HCT116 (cell line): ENCODE measurements at regions not wholly inside any gene's neighbourhood (a gene's known extent, or its start where the extent isn't known, plus 50 kb on each side); places are given as distances from the start of the nearest gene placed in this dataset.

Source experiments
- ATAC-seq: fragments of 200-7000 bp; cut with Tn5 transposase; 2 replicates; pipeline ENCODE4 v1.9.1; 2020; ENCODE audit warnings: mild to moderate bottlenecking, moderate library complexity
- BruUV-seq: library from RNA; stranded (reverse); fragments of 400-500 nt; replicated peaks from 2 replicates; lab custom pipeline; 2021; lab: Mats Ljungman, UMichigan
- CTCF ChIA-PET: fragments of 300-600 bp; sonication (Branson Sonifier 250); formaldehyde crosslinking; loops from one replicate; lab custom pipeline; 2021; ENCODE audit warnings: antibody characterized with exemption; lab: Charles Lee
- POLR2A ChIA-PET: fragments of 300-600, 350-600 bp; sonication (Branson Sonifier 250); formaldehyde crosslinking; loops from one replicate; lab custom pipeline; 2021; ENCODE audit warnings: antibody characterized with exemption; lab: Charles Lee
- RAD21 ChIA-PET, 2 experiments: fragments of 300-600 bp; sonication (Branson Sonifier 250); formaldehyde crosslinking; loops; one replicate each; lab custom pipeline; 2023; ENCODE audit warnings: low total read pairs in 2 of 2; ENCODE audit not compliant: uncharacterized antibody in 2 of 2, unreplicated experiment in 2 of 2, low non-redundant PET in 1 of 2; lab: Charles Lee
- DNase-seq: peaks from one replicate; pipeline ENCODE4 v3.0.0-alpha.2; 2010; ENCODE audit warnings: low read depth, low spot score
- H2AFZ ChIP-seq: fragments of 200-600 bp; shearing (Covaris generic), sonication (generic); 2 replicates; pipeline ENCODE4 v1.6.1; 2017; ENCODE audit warnings: low read depth, mixed run types, mixed read lengths, antibody characterized with exemption, low read length; ENCODE audit not compliant: poor library complexity, severe bottlenecking
- H3K27ac ChIP-seq: 2 replicates; pipeline ENCODE4 v1.5.1; 2012; ENCODE audit warnings: low read depth, low read length
- H3K27me3 ChIP-seq: fragments of 200-600 bp; sonication (generic); 2 replicates; pipeline ENCODE4 v1.6.1; 2016; ENCODE audit warnings: mixed run types, low read length, mixed read lengths; ENCODE audit not compliant: insufficient read depth
- H3K36me3 ChIP-seq, 2 experiments: fragments of 200-500 bp in 1 of 2; fragments of 200-600 bp in 1 of 2; sonication (Bioruptor generic) in 1 of 2; sonication (generic) in 1 of 2; 2 replicates each; pipeline versions ENCODE4 v1.5.1 to v1.6.1; 2014 to 2016; ENCODE audit warnings: low read length in 2 of 2, inconsistent platforms in 1 of 2, mixed read lengths in 1 of 2, mixed run types in 1 of 2; ENCODE audit not compliant: insufficient read depth in 2 of 2, control insufficient read depth in 1 of 2
- H3K4me1 ChIP-seq, 2 experiments: fragments of 200-600 bp in 1 of 2; sonication (generic) in 1 of 2; 2 replicates each; pipeline versions ENCODE4 v1.5.1 to v1.6.1; 2012 to 2017; ENCODE audit warnings: low read length in 2 of 2, inconsistent platforms in 1 of 2, mild to moderate bottlenecking in 1 of 2, mixed read lengths in 1 of 2, mixed run types in 1 of 2, moderate library complexity in 1 of 2; ENCODE audit not compliant: insufficient read depth in 2 of 2, control insufficient read depth in 1 of 2
- H3K4me2 ChIP-seq: fragments of 200-600 bp; sonication (generic); 2 replicates; pipeline ENCODE4 v1.6.1; 2017; ENCODE audit warnings: mixed run types, low read length, mixed read lengths
- H3K4me3 ChIP-seq, 2 experiments: fragments of 200-600 bp in 1 of 2; sonication (generic) in 1 of 2; replicated peaks in 1 of 2; 2 replicates each; pipeline ENCODE4 v1.5.1; 2011 to 2016; ENCODE audit warnings: low read length in 2 of 2, control low read depth in 1 of 2, low read depth in 1 of 2, mild to moderate bottlenecking in 1 of 2, mixed read lengths in 1 of 2, mixed run types in 1 of 2
- H3K79me2 ChIP-seq: fragments of 200-600 bp; sonication (generic); 2 replicates; pipeline ENCODE4 v1.6.1; 2017; ENCODE audit warnings: mild to moderate bottlenecking, mixed run types, low read length, moderate library complexity, mixed read lengths; ENCODE audit not compliant: insufficient read depth
- H3K9ac ChIP-seq: fragments of 200-600 bp; sonication (generic); 2 replicates; pipeline ENCODE4 v1.6.1; 2016; ENCODE audit warnings: low read length, mixed read lengths
- H3K9me2 ChIP-seq: fragments of 200-600 bp; sonication (generic), shearing (Covaris generic); 2 replicates; pipeline ENCODE4 v1.6.1; 2017; ENCODE audit warnings: mixed run types, mild to moderate bottlenecking, moderate library complexity; ENCODE audit not compliant: insufficient read depth
- H3K9me3 ChIP-seq, 2 experiments: fragments of 200-500 bp in 1 of 2; fragments of 200-600 bp in 1 of 2; sonication (Bioruptor generic) in 1 of 2; sonication (generic) in 1 of 2; 2 replicates each; pipeline ENCODE4 v1.6.1; 2014 to 2017; ENCODE audit warnings: low read length in 2 of 2, mixed read lengths in 2 of 2, inconsistent platforms in 1 of 2, low read depth in 1 of 2, mild to moderate bottlenecking in 1 of 2, mixed run types in 1 of 2, moderate library complexity in 1 of 2; ENCODE audit not compliant: control insufficient read depth in 1 of 2, insufficient read depth in 1 of 2
- H4K20me1 ChIP-seq: fragments of 200-600 bp; sonication (generic), shearing (Covaris generic); 2 replicates; pipeline ENCODE4 v1.6.1; 2017; ENCODE audit warnings: mixed run types, mild to moderate bottlenecking, moderate library complexity; ENCODE audit not compliant: insufficient read depth
- ATF3 ChIP-seq: IDR thresholded peaks from 2 replicates; pipeline ENCODE4 v1.6.1; 2012
- CBX3 ChIP-seq: IDR thresholded peaks from 2 replicates; pipeline ENCODE4 v1.6.1; 2012; ENCODE audit warnings: low read depth
- CEBPB ChIP-seq: IDR thresholded peaks from 2 replicates; pipeline ENCODE4 v1.6.1; 2012; ENCODE audit warnings: low read depth
- ELF1 ChIP-seq: IDR thresholded peaks from 2 replicates; pipeline ENCODE4 v1.6.1; 2012; ENCODE audit warnings: low read depth, borderline replicate concordance
- EZH2 ChIP-seq: fragments of 200-600 bp; sonication (generic); IDR thresholded peaks from 2 replicates; pipeline ENCODE4 v1.6.1; 2017; ENCODE audit warnings: antibody characterized with exemption, mixed run types
- EZH2phosphoT487 ChIP-seq: fragments of 200-600 bp; IDR thresholded peaks from 2 replicates; pipeline ENCODE4 v1.6.1; 2018; ENCODE audit warnings: antibody characterized with exemption, borderline replicate concordance
- FOSL1 ChIP-seq: IDR thresholded peaks from 2 replicates; pipeline ENCODE4 v1.6.1; 2012; ENCODE audit warnings: low read depth
- MAX ChIP-seq: IDR thresholded peaks from 2 replicates; pipeline ENCODE4 v1.6.1; 2012
- POLR2A ChIP-seq: IDR thresholded peaks from 2 replicates; pipeline ENCODE4 v1.7.0; 2011; ENCODE audit warnings: borderline replicate concordance; ENCODE audit not compliant: insufficient read depth, insufficient read length; ENCODE audit errors: extremely low read depth
- POLR2AphosphoS5 ChIP-seq: IDR thresholded peaks from 2 replicates; pipeline ENCODE4 v1.6.1; 2011; ENCODE audit warnings: mild to moderate bottlenecking, low read depth, low read length, moderate library complexity
- RAD21 ChIP-seq: IDR thresholded peaks from 2 replicates; pipeline ENCODE4 v1.6.1; 2012; ENCODE audit warnings: low read depth, mild to moderate bottlenecking
- REST ChIP-seq: IDR thresholded peaks from 2 replicates; pipeline ENCODE4 v1.6.1; 2012; ENCODE audit warnings: low read depth
- SIN3A ChIP-seq: IDR thresholded peaks from 2 replicates; pipeline ENCODE4 v1.6.1; 2012; ENCODE audit warnings: low read depth
- SP1 ChIP-seq: IDR thresholded peaks from 2 replicates; pipeline ENCODE4 v1.6.1; 2012; ENCODE audit warnings: low read depth
- SRF ChIP-seq: IDR thresholded peaks from 2 replicates; pipeline ENCODE4 v1.6.1; 2012; ENCODE audit warnings: low read depth
- TCF7L2 ChIP-seq: IDR thresholded peaks from 2 replicates; pipeline ENCODE4 v1.7.0; 2011; ENCODE audit warnings: borderline replicate concordance, inconsistent platforms; ENCODE audit not compliant: insufficient read depth, insufficient read length; ENCODE audit errors: extremely low read depth
- YY1 ChIP-seq: IDR thresholded peaks from 2 replicates; pipeline ENCODE4 v1.6.1; 2011; ENCODE audit warnings: low read length, low read depth, moderate library complexity, mild to moderate bottlenecking; ENCODE audit not compliant: insufficient replicate concordance; ENCODE audit errors: extremely low read depth
- ZFX ChIP-seq: fragments of 450-650 bp; IDR thresholded peaks from 2 replicates; pipeline ENCODE4 v1.6.1; 2017
- ZNF274 ChIP-seq: fragments of 200-500 bp; sonication (Bioruptor generic); IDR thresholded peaks from 2 replicates; pipeline ENCODE4 v1.6.1; 2014; ENCODE audit warnings: mild to moderate bottlenecking, low read depth, low read length, inconsistent platforms
- intact Hi-C: fragments of 100-400 bp; cut with micrococcal nuclease; formaldehyde crosslinking; loops from 2 replicates; pipeline ENCODE4 v1.10.0; 2022
- TF ChIP-seq, protein P1 (sequence below), 3 experiments: fragments of 200-600 bp in 1 of 3; sonication (generic) in 1 of 3; IDR thresholded peaks in 2 of 3; conservative IDR thresholded peaks in 1 of 3; 2 replicates each; pipeline ENCODE4 v1.5.1; 2012 to 2017; ENCODE audit warnings: low read depth in 2 of 3, low read length in 2 of 3, antibody characterized with exemption in 1 of 3, borderline replicate concordance in 1 of 3, control low read depth in 1 of 3, mild to moderate bottlenecking in 1 of 3, mixed read lengths in 1 of 3, mixed run types in 1 of 3, moderate library complexity in 1 of 3; ENCODE audit not compliant: insufficient read depth in 1 of 3

DNA sequence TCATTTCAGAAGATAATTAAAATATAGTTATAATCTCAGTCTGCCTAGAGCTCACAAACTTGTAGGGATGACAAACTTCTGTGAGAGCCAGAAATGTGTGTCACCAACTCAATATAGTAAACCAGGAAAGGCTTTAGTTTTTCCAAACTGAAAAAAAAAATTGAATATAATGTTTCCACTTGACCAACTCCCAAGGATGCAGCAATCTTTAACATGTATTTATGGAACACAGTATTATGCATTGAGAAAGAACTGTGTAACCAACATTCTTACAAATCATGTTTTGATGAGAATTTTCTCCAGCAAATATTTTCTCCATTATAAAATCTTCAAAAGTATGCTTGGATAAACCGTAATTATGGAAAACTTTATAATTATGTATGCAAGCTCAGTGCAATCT is 50.1 kb upstream of the KLF12 start:
- Histone ChIP-seq H3K4me3 (no peak overlapping the region), H3K27ac (no peak overlapping the region), H3K27me3 (no peaks in the 10 kb centered on the region), H3K4me1 (peaks cover 0 to 4% of the 10 kb centered on the region in 2 experiments; a peak in 1 of 4 replicates), H3K36me3 (no peaks in the 10 kb centered on the region), H4K20me1 (no peaks in the 10 kb centered on the region), H3K9ac (no peak overlapping the region), H3K9me2 (no peaks in the 10 kb centered on the region), H2AFZ (no peak overlapping the region), H3K9me3 (no peaks in the 10 kb centered on the region), H3K79me2 (no peaks in the 10 kb centered on the region), H3K4me2 (no peak overlapping the region)
- RAD21 ChIA-PET = no interaction called here
- ATAC-seq (no peak), DNase-seq (no peak)
- intact Hi-C loops = no loop called here
- POLR2A ChIA-PET = no interaction called here
- CTCF ChIA-PET = no interaction called here
- BruUV-seq = no TSS peak
- no peak for TF ChIP-seq SIN3A
- TF ChIP-seq, protein P1, sequence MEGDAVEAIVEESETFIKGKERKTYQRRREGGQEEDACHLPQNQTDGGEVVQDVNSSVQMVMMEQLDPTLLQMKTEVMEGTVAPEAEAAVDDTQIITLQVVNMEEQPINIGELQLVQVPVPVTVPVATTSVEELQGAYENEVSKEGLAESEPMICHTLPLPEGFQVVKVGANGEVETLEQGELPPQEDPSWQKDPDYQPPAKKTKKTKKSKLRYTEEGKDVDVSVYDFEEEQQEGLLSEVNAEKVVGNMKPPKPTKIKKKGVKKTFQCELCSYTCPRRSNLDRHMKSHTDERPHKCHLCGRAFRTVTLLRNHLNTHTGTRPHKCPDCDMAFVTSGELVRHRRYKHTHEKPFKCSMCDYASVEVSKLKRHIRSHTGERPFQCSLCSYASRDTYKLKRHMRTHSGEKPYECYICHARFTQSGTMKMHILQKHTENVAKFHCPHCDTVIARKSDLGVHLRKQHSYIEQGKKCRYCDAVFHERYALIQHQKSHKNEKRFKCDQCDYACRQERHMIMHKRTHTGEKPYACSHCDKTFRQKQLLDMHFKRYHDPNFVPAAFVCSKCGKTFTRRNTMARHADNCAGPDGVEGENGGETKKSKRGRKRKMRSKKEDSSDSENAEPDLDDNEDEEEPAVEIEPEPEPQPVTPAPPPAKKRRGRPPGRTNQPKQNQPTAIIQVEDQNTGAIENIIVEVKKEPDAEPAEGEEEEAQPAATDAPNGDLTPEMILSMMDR (IDR thresholded peaks at IDR 0.05 in 2 of 3, conservative IDR thresholded peaks at IDR 0.05 in 1 of 3; ENCODE audit: borderline replicate concordance in 1 of 3, insufficient read depth in 1 of 3, low read depth in 2 of 3, low read length in 2 of 3) = no peak
- TF ChIP-seq RAD21 = no peak
- TF ChIP-seq ZNF274 = no peak
- no peak for TF ChIP-seq TCF7L2
- TF ChIP-seq FOSL1 = no peak
- no peak for TF ChIP-seq EZH2
- no peak for TF ChIP-seq CBX3
- TF ChIP-seq ATF3 = no peak
- TF ChIP-seq ELF1 = no peak
- no peak for TF ChIP-seq EZH2phosphoT487
- TF ChIP-seq YY1 = no peak
- TF ChIP-seq SRF = no peak
- TF ChIP-seq POLR2AphosphoS5 = no peak
- no peak for TF ChIP-seq ZFX
- TF ChIP-seq POLR2A = no peak
- TF ChIP-seq CEBPB = no peak
- no peak for TF ChIP-seq MAX
- no peak for TF ChIP-seq REST
- TF ChIP-seq SP1 = no peak
